ENCODE measurements at regions not wholly inside any gene's neighbourhood (a gene's known extent, or its start where the extent isn't known, plus 50 kb on each side); places are given as distances from the start of the nearest gene placed in this dataset.

- TF ChIP-seq CTCF (IDR thresholded peaks at IDR 0.05; ENCODE audit: partially characterized antibody, unreplicated experiment), result no peak
- Mint-ChIP-seq H3K27me3 (ENCODE audit: unreplicated experiment) (no peaks in the 10 kb centered on the region), H3K27ac (ENCODE audit: unreplicated experiment) (no peak overlapping the region), H3K36me3 (ENCODE audit: unreplicated experiment) (no peaks in the 10 kb centered on the region), H3K4me3 (ENCODE audit: unreplicated experiment) (no peak overlapping the region), H3K4me1 (ENCODE audit: low read depth, unreplicated experiment) (peaks cover 2% of the 10 kb centered on the region), H3K9me3 (ENCODE audit: unreplicated experiment) (no peaks in the 10 kb centered on the region)
- no peak for DNase-seq
Observed at GRCh38 chr5:89232139-89232603, 349.2 kb upstream of the MEF2C start.

GRCh38 chr5:89230178-89230577, 347.2 kb upstream of the MEF2C start:
- no peak overlapping the region for H3K4me3 Mint-ChIP-seq (ENCODE audit: unreplicated experiment)
- no peaks in the 10 kb centered on the region for H3K36me3 Mint-ChIP-seq (ENCODE audit: unreplicated experiment)
- H3K27ac Mint-ChIP-seq (ENCODE audit: unreplicated experiment), result no peak overlapping the region
- peaks cover 2% of the 10 kb centered on the region for H3K4me1 Mint-ChIP-seq (ENCODE audit: low read depth, unreplicated experiment)
- no peak for TF ChIP-seq CTCF (IDR thresholded peaks at IDR 0.05; ENCODE audit: partially characterized antibody, unreplicated experiment)
- H3K27me3 Mint-ChIP-seq (ENCODE audit: unreplicated experiment), result no peaks in the 10 kb centered on the region
- H3K9me3 Mint-ChIP-seq (ENCODE audit: unreplicated experiment), result no peaks in the 10 kb centered on the region
- no peak for DNase-seq

GRCh38 chr5:89229331-89230070, 346.5 kb upstream of the MEF2C start:
- no peak for DNase-seq
- Mint-ChIP-seq H3K4me1 (ENCODE audit: low read depth, unreplicated experiment) (no peaks in the 10 kb centered on the region), H3K27ac (ENCODE audit: unreplicated experiment) (no peak overlapping the region), H3K4me3 (ENCODE audit: unreplicated experiment) (no peak overlapping the region), H3K27me3 (ENCODE audit: unreplicated experiment) (no peaks in the 10 kb centered on the region), H3K9me3 (ENCODE audit: unreplicated experiment) (no peaks in the 10 kb centered on the region), H3K36me3 (ENCODE audit: unreplicated experiment) (no peaks in the 10 kb centered on the region)
- TF ChIP-seq CTCF (IDR thresholded peaks at IDR 0.05; ENCODE audit: partially characterized antibody, unreplicated experiment), result no peak

GRCh38 chr5:89228355-89228754, 345.4 kb upstream of the MEF2C start:
- Mint-ChIP-seq H3K36me3 (ENCODE audit: unreplicated experiment) (no peaks in the 10 kb centered on the region), H3K4me3 (ENCODE audit: unreplicated experiment) (no peak overlapping the region), H3K27ac (ENCODE audit: unreplicated experiment) (no peak overlapping the region), H3K27me3 (ENCODE audit: unreplicated experiment) (no peaks in the 10 kb centered on the region), H3K9me3 (ENCODE audit: unreplicated experiment) (no peaks in the 10 kb centered on the region), H3K4me1 (ENCODE audit: low read depth, unreplicated experiment) (no peaks in the 10 kb centered on the region)
- DNase-seq, result no peak
- TF ChIP-seq CTCF (IDR thresholded peaks at IDR 0.05; ENCODE audit: partially characterized antibody, unreplicated experiment), result no peak

- no peak overlapping the region for H3K4me3 Mint-ChIP-seq (ENCODE audit: unreplicated experiment)
- H3K27me3 Mint-ChIP-seq (ENCODE audit: unreplicated experiment), result no peaks in the 10 kb centered on the region
- no peak overlapping the region for H3K27ac Mint-ChIP-seq (ENCODE audit: unreplicated experiment)
- no peak for TF ChIP-seq CTCF (IDR thresholded peaks at IDR 0.05; ENCODE audit: partially characterized antibody, unreplicated experiment)
- DNase-seq, result no peak
- no peaks in the 10 kb centered on the region for H3K36me3 Mint-ChIP-seq (ENCODE audit: unreplicated experiment)
- no peaks in the 10 kb centered on the region for H3K4me1 Mint-ChIP-seq (ENCODE audit: low read depth, unreplicated experiment)
- H3K9me3 Mint-ChIP-seq (ENCODE audit: unreplicated experiment), result no peaks in the 10 kb centered on the region
Observed at GRCh38 chr5:89218364-89218763, 335.4 kb upstream of the MEF2C start.
